AG04449 (cell line): ENCODE measurements at regions not wholly inside any gene's neighbourhood (a gene's known extent, or its start where the extent isn't known, plus 50 kb on each side); places are given as distances from the start of the nearest gene placed in this dataset.

Experiments
- CTCF ChIA-PET: fragments of 350-600 bp; formaldehyde crosslinking; extraction: SDS; loops from one replicate; lab custom pipeline; 2021; ENCODE audit warnings: antibody characterized with exemption; lab: Yijun Ruan, JAX
- POLR2A ChIA-PET: fragments of 400-600, 350-600 bp; formaldehyde crosslinking; extraction: SDS; loops from one replicate; lab custom pipeline; 2020; ENCODE audit warnings: antibody characterized with exemption, inconsistent platforms; lab: Yijun Ruan, JAX
- DNase-seq: peaks from one replicate; pipeline ENCODE4 v3.0.0-alpha.2; 2010; ENCODE audit warnings: low read depth, low spot score
- H3K4me3 ChIP-seq: 2 replicates; pipeline ENCODE4 v1.5.1; 2011; ENCODE audit warnings: low read depth, mild to moderate bottlenecking, control low read depth, low read length
- CTCF ChIP-seq: IDR thresholded peaks from one replicate; pipeline ENCODE4 v1.5.1; 2011; ENCODE audit warnings: mild to moderate bottlenecking, moderate library complexity, low read length, control low read depth, inconsistent platforms; ENCODE audit not compliant: insufficient read depth; ENCODE audit errors: missing control alignments

- peak; percentile 9 for DNase-seq
- H3K4me3 ChIP-seq, result no peak overlapping the region
- ChIA-PET POLR2A (no interaction called here), CTCF (no interaction called here)
- no peak for TF ChIP-seq CTCF
Measured at GRCh38 chr14:36019126-36019525, 157.4 kb downstream of the PTCSC3 start.

- no peak for DNase-seq
- ChIA-PET POLR2A (interaction anchor here (0.6 kb wide), 1 partner anchor 16 kb away, joined by 3 read pairs; no protein-coding TSS in a partner anchor), CTCF (no interaction called here)
- H3K4me3 ChIP-seq, result no peak overlapping the region
- TF ChIP-seq CTCF, result no peak
Measured at GRCh38 chr14:36014236-36014635, 162.3 kb downstream of the PTCSC3 start.

GRCh38 chr14:36013483-36013882 is 163.0 kb downstream of the PTCSC3 start:
- H3K4me3 ChIP-seq, result no peak overlapping the region
- no peak for TF ChIP-seq CTCF
- ChIA-PET CTCF (no interaction called here), POLR2A (no interaction called here)
- no peak for DNase-seq

GRCh38 chr14:36012621-36013020 is 163.9 kb downstream of the PTCSC3 start:
- no peak for TF ChIP-seq CTCF
- ChIA-PET POLR2A (no interaction called here), CTCF (interaction anchor here (1.0 kb wide), 1 partner anchor 56 kb away, joined by 4 read pairs; no protein-coding TSS in a partner anchor)
- H3K4me3 ChIP-seq, result no peak overlapping the region
- no peak for DNase-seq

- no peak for DNase-seq
- CTCF ChIA-PET, result no interaction called here
- H3K4me3 ChIP-seq, result no peak overlapping the region
- POLR2A ChIA-PET, result no interaction called here
- no peak for TF ChIP-seq CTCF
Measured at GRCh38 chr14:36009643-36010042, 166.9 kb downstream of the PTCSC3 start.

- DNase-seq, result no peak
- no peak overlapping the region for H3K4me3 ChIP-seq
- ChIA-PET CTCF (no interaction called here), POLR2A (no interaction called here)
- no peak for TF ChIP-seq CTCF
Measured at GRCh38 chr14:36006623-36007022, 169.9 kb downstream of the PTCSC3 start.
